A549 (cell line): ENCODE measurements at regions not wholly inside any gene's neighbourhood (a gene's known extent, or its start where the extent isn't known, plus 50 kb on each side); places are given as distances from the start of the nearest gene placed in this dataset.

Experiments used
- ATAC-seq, 2 experiments: fragments of 200-7000 bp in 1 of 2; fragments of >200 bp in 1 of 2; cut with Nextera tagmentation in 1 of 2; cut with Tn5 transposase in 1 of 2; 3 replicates each; pipeline versions ENCODE4 v1.8.0 to v1.9.1; 2018 to 2020; ENCODE audit warnings: mild to moderate bottlenecking in 1 of 2, moderate library complexity in 1 of 2
- CTCF ChIA-PET: fragments of 300-600 bp; sonication (Branson Sonifier 250); formaldehyde crosslinking; extraction: SDS; loops from one replicate; lab custom pipeline; 2021; ENCODE audit warnings: antibody characterized with exemption, inconsistent platforms; lab: Yijun Ruan, JAX
- POLR2A ChIA-PET: fragments of 350-600 bp; formaldehyde crosslinking; extraction: SDS; loops from one replicate; lab custom pipeline; 2021; ENCODE audit warnings: antibody characterized with exemption, inconsistent platforms; lab: Yijun Ruan, JAX
- DNase-seq, 2 experiments: peaks; one replicate each; pipeline versions ENCODE4 v3.0.0 to v3.0.0-alpha.2; 2011 to 2016; ENCODE audit warnings: low read depth in 1 of 2, low spot score in 1 of 2
- FAIRE-seq: peaks from 2 replicates; lab custom pipeline; 2011; peaks lifted over from hg19 to GRCh38; lab: Jason Lieb, UNC
- H3K27ac ChIP-seq, 2 experiments: fragments of >200 bp; sonication (Bioruptor Twin); formaldehyde crosslinking; 3 replicates each; pipeline ENCODE4 v1.5.1; 2016 to 2017
- H3K4me1 ChIP-seq: fragments of >200 bp; sonication (Bioruptor Twin); formaldehyde crosslinking; 3 replicates; pipeline ENCODE4 v1.6.1; 2016
- H3K4me2 ChIP-seq: fragments of >200 bp; sonication (Bioruptor Twin); formaldehyde crosslinking; 3 replicates; pipeline ENCODE4 v1.6.1; 2016
- H3K4me3 ChIP-seq: fragments of >200 bp; sonication (Bioruptor Twin); formaldehyde crosslinking; 3 replicates; pipeline ENCODE4 v1.5.1; 2016
- H3K9me3 ChIP-seq: fragments of >200 bp; sonication (Bioruptor Twin); formaldehyde crosslinking; 3 replicates; pipeline ENCODE4 v1.6.1; 2016
- CEBPB ChIP-seq, 2 experiments: fragments of >200 bp in 1 of 2; sonication (Bioruptor Twin) in 1 of 2; formaldehyde crosslinking in 1 of 2; IDR thresholded peaks; 2 replicates each; pipeline ENCODE4 v1.6.1; 2012 to 2016
- CHD2 ChIP-seq: fragments of 150-350 bp; IDR thresholded peaks from 2 replicates; pipeline ENCODE4 v1.6.1; 2014; ENCODE audit warnings: low read length; ENCODE audit not compliant: partially characterized antibody
- ESRRA ChIP-seq: fragments of 150-350 bp; IDR thresholded peaks from 2 replicates; pipeline ENCODE4 v1.6.1; 2014; ENCODE audit warnings: mild to moderate bottlenecking, low read length, borderline replicate concordance
- FOSB ChIP-seq: fragments of 250-450 bp; sonication (Bioruptor Pico); IDR thresholded peaks from 2 replicates; pipeline ENCODE4 v1.5.0; 2020; ENCODE audit warnings: mild to moderate bottlenecking, moderate library complexity
- HEYL ChIP-seq: fragments of 250-450 bp; sonication (Bioruptor Pico); IDR thresholded peaks from 2 replicates; pipeline ENCODE4 v1.8.0; 2021; ENCODE audit warnings: mild to moderate bottlenecking, moderate library complexity
- HOXB5 ChIP-seq: fragments of 250-450 bp; sonication (Bioruptor Pico); IDR thresholded peaks from 2 replicates; pipeline ENCODE4 v1.5.0; 2020; ENCODE audit warnings: mild to moderate bottlenecking, moderate library complexity
- KDM5A ChIP-seq: fragments of 200-600 bp; sonication (generic); IDR thresholded peaks from 2 replicates; pipeline ENCODE4 v1.6.1; 2016; ENCODE audit warnings: antibody characterized with exemption, mild to moderate bottlenecking
- MAZ ChIP-seq: fragments of 150-350 bp; IDR thresholded peaks from 2 replicates; pipeline ENCODE4 v1.6.1; 2014; ENCODE audit warnings: antibody characterized with exemption, low read depth, low read length, borderline replicate concordance
- MYC ChIP-seq: IDR thresholded peaks from 2 replicates; pipeline ENCODE4 v1.6.1; 2012; ENCODE audit warnings: mild to moderate bottlenecking, inconsistent platforms, low read length, improper control_type of control experiment, borderline replicate concordance
- PHF8 ChIP-seq: fragments of 200-600 bp; sonication (generic); IDR thresholded peaks from 2 replicates; pipeline ENCODE4 v1.6.1; 2016; ENCODE audit warnings: low read depth, mild to moderate bottlenecking, antibody characterized with exemption, moderate library complexity, borderline replicate concordance
- RNF2 ChIP-seq: fragments of 200-600 bp; sonication (generic); IDR thresholded peaks from 2 replicates; pipeline ENCODE4 v1.6.1; 2016; ENCODE audit warnings: low read depth, mild to moderate bottlenecking, antibody characterized with exemption, moderate library complexity, borderline replicate concordance
- SREBF2 ChIP-seq: fragments of 450-650 bp; IDR thresholded peaks from 2 replicates; pipeline ENCODE4 v1.6.1; 2014; ENCODE audit warnings: mild to moderate bottlenecking, moderate library complexity
- TFCP2L1 ChIP-seq: fragments of 250-450 bp; sonication (Bioruptor Pico); IDR thresholded peaks from 2 replicates; pipeline ENCODE4 v1.5.0; 2021; ENCODE audit warnings: mild to moderate bottlenecking
- TP53 ChIP-seq: fragments of 250-450 bp; sonication (Bioruptor Pico); IDR thresholded peaks from 2 replicates; pipeline ENCODE4 v1.5.0; 2021; ENCODE audit warnings: mild to moderate bottlenecking, moderate library complexity
- whole genome bisulfite sequencing: methylation state at CpG from one replicate; pipeline ENCODE4 v1.1.6; 2017; ENCODE audit errors: missing lambda C conversion rate; 5-methylcytosine and 5-hydroxymethylcytosine counted together
- TF ChIP-seq, protein P1 (sequence below): fragments of >200 bp; sonication (Bioruptor Twin); formaldehyde crosslinking; IDR thresholded peaks from 3 replicates; pipeline ENCODE4 v1.6.1; 2016
- TF ChIP-seq, protein P2 (sequence below): IDR thresholded peaks from 2 replicates; pipeline ENCODE4 v1.6.1; 2012
- TF ChIP-seq, protein P3 (sequence below): IDR thresholded peaks from 2 replicates; pipeline ENCODE4 v1.6.1; 2012; ENCODE audit warnings: low read depth, borderline replicate concordance
- TF ChIP-seq, protein P4 (sequence below): fragments of 150-350 bp; IDR thresholded peaks from 2 replicates; pipeline ENCODE4 v1.6.1; 2014; ENCODE audit warnings: low read depth, mild to moderate bottlenecking, low read length
- TF ChIP-seq, protein P5 (sequence below): fragments of >200 bp; sonication (Bioruptor Twin); formaldehyde crosslinking; IDR thresholded peaks from 2 replicates; pipeline ENCODE4 v1.6.1; 2016
- TF ChIP-seq, protein P6 (sequence below): fragments of >200 bp; sonication (Bioruptor Twin); formaldehyde crosslinking; IDR thresholded peaks from 3 replicates; pipeline ENCODE4 v1.5.1; 2016

DNA sequence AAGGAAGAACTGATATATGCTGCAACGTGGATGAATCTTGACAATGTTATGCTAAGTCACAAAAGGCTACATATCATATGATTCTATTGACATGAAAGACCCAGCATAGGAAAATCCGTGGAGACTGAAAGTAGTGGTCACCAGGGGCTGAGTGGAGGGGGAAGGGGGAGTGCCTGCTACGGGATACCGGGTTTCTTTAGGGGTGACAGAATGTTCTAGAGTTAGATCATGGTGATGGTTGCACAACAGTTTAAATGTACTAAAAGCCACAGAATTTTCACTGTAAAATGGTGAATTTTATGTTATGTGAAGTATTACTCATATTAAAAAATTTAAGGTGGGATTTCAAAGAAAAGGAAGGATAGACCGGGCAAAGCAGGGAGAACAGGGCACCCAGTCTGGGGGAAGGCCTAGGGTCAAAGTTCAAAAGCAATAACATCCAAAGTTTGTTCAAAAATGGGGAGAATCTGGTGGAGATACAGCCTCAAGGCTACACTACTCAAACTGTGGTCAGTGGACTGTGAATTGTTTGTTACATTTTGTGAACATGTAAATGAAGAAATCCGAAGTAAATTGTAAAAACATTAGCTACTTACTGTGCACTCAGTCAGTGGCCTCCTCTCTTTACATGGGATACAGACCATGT lies 74.2 kb upstream of the FNDC3B start:
- H3K27ac ChIP-seq, result peak overlapping the region; percentile 43 to 87; a peak in 5 of 6 replicates
- FAIRE-seq, result no peak
- CTCF ChIA-PET, result no interaction called here
- WGBS, result 87% methylated on average over 6 of the region's 6 CpGs
- TF ChIP-seq, protein P1, sequence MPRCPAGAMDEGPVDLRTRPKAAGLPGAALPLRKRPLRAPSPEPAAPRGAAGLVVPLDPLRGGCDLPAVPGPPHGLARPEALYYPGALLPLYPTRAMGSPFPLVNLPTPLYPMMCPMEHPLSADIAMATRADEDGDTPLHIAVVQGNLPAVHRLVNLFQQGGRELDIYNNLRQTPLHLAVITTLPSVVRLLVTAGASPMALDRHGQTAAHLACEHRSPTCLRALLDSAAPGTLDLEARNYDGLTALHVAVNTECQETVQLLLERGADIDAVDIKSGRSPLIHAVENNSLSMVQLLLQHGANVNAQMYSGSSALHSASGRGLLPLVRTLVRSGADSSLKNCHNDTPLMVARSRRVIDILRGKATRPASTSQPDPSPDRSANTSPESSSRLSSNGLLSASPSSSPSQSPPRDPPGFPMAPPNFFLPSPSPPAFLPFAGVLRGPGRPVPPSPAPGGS, result no peak
- TF ChIP-seq, protein P2, sequence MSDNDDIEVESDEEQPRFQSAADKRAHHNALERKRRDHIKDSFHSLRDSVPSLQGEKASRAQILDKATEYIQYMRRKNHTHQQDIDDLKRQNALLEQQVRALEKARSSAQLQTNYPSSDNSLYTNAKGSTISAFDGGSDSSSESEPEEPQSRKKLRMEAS, result no peak
- TF ChIP-seq CEBPB (IDR thresholded peaks at IDR 0.05), result no peak
- no peak for TF ChIP-seq SREBF2
- TF ChIP-seq, protein P3, sequence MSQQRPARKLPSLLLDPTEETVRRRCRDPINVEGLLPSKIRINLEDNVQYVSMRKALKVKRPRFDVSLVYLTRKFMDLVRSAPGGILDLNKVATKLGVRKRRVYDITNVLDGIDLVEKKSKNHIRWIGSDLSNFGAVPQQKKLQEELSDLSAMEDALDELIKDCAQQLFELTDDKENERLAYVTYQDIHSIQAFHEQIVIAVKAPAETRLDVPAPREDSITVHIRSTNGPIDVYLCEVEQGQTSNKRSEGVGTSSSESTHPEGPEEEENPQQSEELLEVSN, result no peak
- no peak for TF ChIP-seq HEYL (CRISPR knock-in tag)
- TF ChIP-seq MYC, result no peak
- TF ChIP-seq FOSB (CRISPR knock-in tag), result no peak
- no peak for TF ChIP-seq TFCP2L1 (CRISPR knock-in tag)
- TF ChIP-seq, protein P4, sequence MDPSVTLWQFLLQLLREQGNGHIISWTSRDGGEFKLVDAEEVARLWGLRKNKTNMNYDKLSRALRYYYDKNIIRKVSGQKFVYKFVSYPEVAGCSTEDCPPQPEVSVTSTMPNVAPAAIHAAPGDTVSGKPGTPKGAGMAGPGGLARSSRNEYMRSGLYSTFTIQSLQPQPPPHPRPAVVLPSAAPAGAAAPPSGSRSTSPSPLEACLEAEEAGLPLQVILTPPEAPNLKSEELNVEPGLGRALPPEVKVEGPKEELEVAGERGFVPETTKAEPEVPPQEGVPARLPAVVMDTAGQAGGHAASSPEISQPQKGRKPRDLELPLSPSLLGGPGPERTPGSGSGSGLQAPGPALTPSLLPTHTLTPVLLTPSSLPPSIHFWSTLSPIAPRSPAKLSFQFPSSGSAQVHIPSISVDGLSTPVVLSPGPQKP, result no peak
- TF ChIP-seq ESRRA, result no peak
- no peak for TF ChIP-seq RNF2
- TF ChIP-seq MAZ, result no peak
- no peak for TF ChIP-seq TP53 (CRISPR knock-in tag)
- peaks cover 5% of the 10 kb centered on the region; the same call in 1 of the 3 replicates for H3K9me3 ChIP-seq
- H3K4me3 ChIP-seq, result no peak overlapping the region
- H3K4me2 ChIP-seq, result no peak overlapping the region
- H3K4me1 ChIP-seq, result peaks cover 31% of the 10 kb centered on the region
- DNase-seq, result no peak
- no peak for ATAC-seq
- POLR2A ChIA-PET, result no interaction called here

DNA sequence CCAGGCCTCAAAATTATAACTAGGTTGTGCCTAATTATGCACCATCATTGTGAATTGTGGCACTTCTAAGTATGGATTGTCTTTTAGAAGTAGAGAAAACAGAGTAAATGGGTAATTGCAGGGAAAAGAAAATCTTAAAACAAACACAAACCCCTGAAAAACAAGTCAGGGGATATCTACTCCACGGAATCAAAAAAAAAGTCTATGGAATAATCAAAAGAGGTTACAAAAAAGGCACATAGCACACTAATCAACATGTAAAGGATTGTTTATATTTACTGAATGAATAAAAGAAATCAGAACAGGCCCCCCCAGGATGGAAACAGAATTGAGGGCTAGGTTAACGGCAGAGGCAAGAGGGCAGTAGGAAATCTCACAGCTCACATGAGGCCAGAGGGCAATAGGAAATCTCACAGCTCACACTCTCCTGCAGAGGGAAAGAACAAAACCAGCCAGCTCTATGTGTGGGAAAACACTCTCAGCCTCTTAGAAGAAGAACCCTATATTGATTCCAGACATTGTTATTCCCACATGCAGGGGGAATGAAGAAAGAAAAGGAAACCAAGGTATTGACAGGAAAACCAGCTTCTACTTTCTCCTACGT lies 72.7 kb upstream of the FNDC3B start:
- peak in 1 of 2 experiments; percentile 19 for DNase-seq
- ATAC-seq, result peak; percentile 44 to 74; a peak in 4 of 6 replicates
- ChIA-PET CTCF (interaction anchor here (1.1 kb wide), 1 partner anchor 60 kb away, joined by 4 read pairs; no protein-coding TSS in a partner anchor), POLR2A (no interaction called here)
- Histone ChIP-seq H3K9me3 (peaks cover 5% of the 10 kb centered on the region; the same call in 1 of the 3 replicates), H3K4me2 (peak overlapping the region; percentile 66), H3K4me1 (peaks cover 29% of the 10 kb centered on the region), H3K4me3 (no peak overlapping the region), H3K27ac (peak overlapping the region; percentile 87 to 93)
- no peak for FAIRE-seq
- TF ChIP-seq KDM5A (no peak), CHD2 (no peak), MAZ (no peak), PHF8 (no peak), HOXB5 (CRISPR knock-in tag) (no peak), TFCP2L1 (CRISPR knock-in tag) (no peak)
- TF ChIP-seq, protein P5, sequence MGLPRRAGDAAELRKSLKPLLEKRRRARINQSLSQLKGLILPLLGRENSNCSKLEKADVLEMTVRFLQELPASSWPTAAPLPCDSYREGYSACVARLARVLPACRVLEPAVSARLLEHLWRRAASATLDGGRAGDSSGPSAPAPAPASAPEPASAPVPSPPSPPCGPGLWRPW, result no peak
- TF ChIP-seq, protein P6, sequence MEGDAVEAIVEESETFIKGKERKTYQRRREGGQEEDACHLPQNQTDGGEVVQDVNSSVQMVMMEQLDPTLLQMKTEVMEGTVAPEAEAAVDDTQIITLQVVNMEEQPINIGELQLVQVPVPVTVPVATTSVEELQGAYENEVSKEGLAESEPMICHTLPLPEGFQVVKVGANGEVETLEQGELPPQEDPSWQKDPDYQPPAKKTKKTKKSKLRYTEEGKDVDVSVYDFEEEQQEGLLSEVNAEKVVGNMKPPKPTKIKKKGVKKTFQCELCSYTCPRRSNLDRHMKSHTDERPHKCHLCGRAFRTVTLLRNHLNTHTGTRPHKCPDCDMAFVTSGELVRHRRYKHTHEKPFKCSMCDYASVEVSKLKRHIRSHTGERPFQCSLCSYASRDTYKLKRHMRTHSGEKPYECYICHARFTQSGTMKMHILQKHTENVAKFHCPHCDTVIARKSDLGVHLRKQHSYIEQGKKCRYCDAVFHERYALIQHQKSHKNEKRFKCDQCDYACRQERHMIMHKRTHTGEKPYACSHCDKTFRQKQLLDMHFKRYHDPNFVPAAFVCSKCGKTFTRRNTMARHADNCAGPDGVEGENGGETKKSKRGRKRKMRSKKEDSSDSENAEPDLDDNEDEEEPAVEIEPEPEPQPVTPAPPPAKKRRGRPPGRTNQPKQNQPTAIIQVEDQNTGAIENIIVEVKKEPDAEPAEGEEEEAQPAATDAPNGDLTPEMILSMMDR, result no peak
- 34% methylated on average over 3 of the region's 3 CpGs for WGBS
